Naive B cell (primary cell): ENCODE measurements at regions not wholly inside any gene's neighbourhood (a gene's known extent, or its start where the extent isn't known, plus 50 kb on each side); places are given as distances from the start of the nearest gene placed in this dataset.
"Not testable (repeated sequence)": the region's sequence is repeated elsewhere in the genome, so short reads cannot be mapped to it uniquely, and the experiment has no call there.

Source experiments
- ATAC-seq, 2 donors: fragments of 150-1000 bp; cut with Tn5 transposase; 2 replicates each; pipeline ENCODE4 v1.10.0; 2021; ENCODE audit warnings: low read depth in 2 of 2, mild to moderate bottlenecking in 2 of 2, moderate library complexity in 2 of 2
- DNase-seq: peaks from one replicate; pipeline ENCODE4 v3.0.0; 2022
- H3K27ac Mint-ChIP-seq, 6 donors: one replicate each; pipeline ENCODE4 v1.8.0; 2020 to 2022; ENCODE audit warnings: mild to moderate bottlenecking in 6 of 6, mixed read lengths in 6 of 6, moderate library complexity in 5 of 6, inconsistent platforms in 2 of 6
- H3K27me3 Mint-ChIP-seq, 3 donors: one replicate each; pipeline ENCODE4 v1.8.0; 2021 to 2022; ENCODE audit warnings: mixed read lengths in 3 of 3, mild to moderate bottlenecking in 1 of 3
- H3K36me3 Mint-ChIP-seq, 2 donors: one replicate each; pipeline ENCODE4 v1.8.0; 2020 to 2022; ENCODE audit warnings: mixed read lengths in 2 of 2, inconsistent platforms in 1 of 2, mild to moderate bottlenecking in 1 of 2
- H3K4me1 Mint-ChIP-seq, 3 donors: one replicate each; pipeline ENCODE4 v1.8.0; 2020 to 2022; ENCODE audit warnings: mixed read lengths in 3 of 3, inconsistent platforms in 1 of 3, mild to moderate bottlenecking in 1 of 3, moderate library complexity in 1 of 3
- H3K4me3 Mint-ChIP-seq, 8 donors: one replicate each; pipeline ENCODE4 v1.8.0; 2020 to 2022; ENCODE audit warnings: mild to moderate bottlenecking in 8 of 8, mixed read lengths in 8 of 8, moderate library complexity in 8 of 8, inconsistent platforms in 2 of 8
- H3K9me3 Mint-ChIP-seq, 7 donors: one replicate each; pipeline ENCODE4 v1.8.0; 2020 to 2022; ENCODE audit warnings: mixed read lengths in 7 of 7, mild to moderate bottlenecking in 5 of 7, inconsistent platforms in 2 of 7, moderate library complexity in 1 of 7

DNA sequence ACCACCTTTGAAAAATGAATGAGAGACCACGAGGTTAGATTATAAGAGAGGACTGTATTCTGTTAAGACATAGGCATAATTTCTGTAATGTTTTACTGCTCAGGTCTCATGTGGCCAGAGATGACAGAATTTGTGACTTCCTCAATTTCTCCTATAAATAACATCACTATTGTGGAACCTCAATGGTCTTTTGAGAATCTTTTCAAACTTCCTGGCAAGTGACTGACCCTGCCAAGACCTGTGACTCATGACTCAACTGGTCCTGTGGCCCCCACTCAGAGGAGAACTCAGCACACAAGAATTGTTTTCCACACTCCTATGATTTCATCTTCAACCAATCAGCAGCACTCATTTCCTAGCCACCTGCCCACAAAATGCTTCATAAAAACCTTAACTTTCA, 508.2 kb upstream of the ATP2B1 start:
- ATAC-seq = no peak
- peak overlapping the region in 4 of 6 donors; percentile 7 to 60 (median 39) for H3K27ac Mint-ChIP-seq
- H3K36me3 Mint-ChIP-seq = no peaks in the 10 kb centered on the region
- peaks cover 0 to 4% (median 0%) of the 10 kb centered on the region in 7 donors for H3K9me3 Mint-ChIP-seq
- no peaks in the 10 kb centered on the region for H3K27me3 Mint-ChIP-seq
- peaks cover 5 to 9% (median 7%) of the 10 kb centered on the region in 3 donors for H3K4me1 Mint-ChIP-seq
- DNase-seq = no peak
- no peak overlapping the region for H3K4me3 Mint-ChIP-seq

DNA sequence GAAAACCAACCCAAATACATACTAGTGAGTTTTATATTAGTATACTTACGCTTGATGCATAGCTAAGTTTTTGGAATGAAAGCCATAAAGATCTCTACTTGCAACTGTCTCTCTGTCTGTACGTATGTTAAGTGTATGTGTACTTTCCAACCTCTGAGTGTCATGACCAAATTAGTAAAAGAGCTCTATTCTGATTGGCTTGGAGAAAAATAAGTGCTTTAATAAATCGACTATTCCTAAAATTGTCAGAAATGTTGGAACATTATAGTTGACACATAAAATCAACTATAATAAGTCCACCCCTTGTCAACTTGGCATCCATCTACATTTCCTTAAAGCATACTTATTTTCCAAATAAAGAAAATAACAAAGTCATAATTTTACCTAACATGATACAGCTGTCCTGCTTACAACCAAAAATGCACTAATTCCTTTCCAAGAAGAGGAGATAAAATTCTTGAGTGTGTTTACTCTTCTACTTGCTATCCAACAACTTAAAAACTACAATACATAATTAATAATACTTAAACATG, 507.4 kb upstream of the ATP2B1 start:
- Mint-ChIP-seq H3K4me1 (peaks cover 5 to 9% (median 7%) of the 10 kb centered on the region in 3 donors), H3K27ac (peak overlapping the region in 1 of 6 donors; percentile 28), H3K27me3 (no peaks in the 10 kb centered on the region), H3K9me3 (peaks cover 0 to 2% (median under 1%) of the 10 kb centered on the region in 7 donors), H3K4me3 (no peak overlapping the region), H3K36me3 (no peaks in the 10 kb centered on the region)
- ATAC-seq = no peak
- no peak for DNase-seq

DNA sequence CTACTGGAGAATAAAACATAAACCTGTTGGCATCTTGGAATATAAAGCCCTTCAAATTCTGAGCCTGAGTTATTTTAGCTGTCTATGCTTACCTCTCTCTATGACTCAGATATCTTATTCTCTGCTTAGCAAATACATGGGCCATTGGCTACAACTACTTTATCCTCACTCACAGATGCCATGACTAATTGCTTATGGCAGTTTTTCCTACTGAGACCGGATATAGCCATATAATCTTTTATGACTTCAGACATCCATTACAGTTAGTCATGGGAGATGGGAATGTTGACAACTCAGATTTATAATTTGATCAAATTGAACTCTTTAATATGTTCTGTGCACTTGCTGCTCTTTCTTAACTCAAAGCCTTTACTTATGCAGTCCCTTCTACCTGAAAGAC, 502.4 kb upstream of the ATP2B1 start:
- Mint-ChIP-seq H3K27me3 (no peaks in the 10 kb centered on the region), H3K4me1 (peaks cover 5 to 11% (median 9%) of the 10 kb centered on the region in 3 donors), H3K4me3 (no peak overlapping the region), H3K36me3 (peaks cover 0 to 17% of the 10 kb centered on the region in 2 donors), H3K27ac (no peak overlapping the region), H3K9me3 (peaks cover 9 to 32% (median 26%) of the 10 kb centered on the region in 7 donors)
- no peak for DNase-seq
- no peak for ATAC-seq

DNA sequence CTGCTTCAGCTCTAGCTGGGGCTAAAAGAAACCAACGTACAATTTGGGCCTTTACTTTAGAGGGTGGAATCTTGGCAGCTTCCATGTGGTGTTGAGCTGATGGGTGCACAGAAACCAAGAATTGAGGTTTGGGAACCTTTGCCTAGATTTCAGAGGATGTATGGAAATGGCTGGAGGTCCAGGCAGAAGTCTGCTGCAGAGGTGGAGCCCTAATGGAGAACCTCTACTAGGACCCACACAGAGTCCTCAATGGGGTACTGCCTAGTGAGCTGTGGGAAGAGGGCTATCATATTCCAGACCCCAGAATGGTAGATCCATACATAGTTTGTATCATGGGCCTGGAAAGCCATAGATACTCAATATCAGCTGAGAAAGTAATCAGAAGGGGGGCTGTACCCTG, 500.4 kb upstream of the ATP2B1 start:
- DNase-seq (no peak), ATAC-seq (no peak)
- Mint-ChIP-seq H3K27ac (no peak overlapping the region), H3K27me3 (peaks cover 0 to 2% (median 0%) of the 10 kb centered on the region in 3 donors), H3K4me1 (peaks cover 5 to 11% (median 9%) of the 10 kb centered on the region in 3 donors), H3K9me3 (peaks cover 9 to 32% (median 26%) of the 10 kb centered on the region in 7 donors), H3K4me3 (peak overlapping the region in 1 of 8 donors; percentile 29), H3K36me3 (peaks cover 0 to 17% of the 10 kb centered on the region in 2 donors)

DNA sequence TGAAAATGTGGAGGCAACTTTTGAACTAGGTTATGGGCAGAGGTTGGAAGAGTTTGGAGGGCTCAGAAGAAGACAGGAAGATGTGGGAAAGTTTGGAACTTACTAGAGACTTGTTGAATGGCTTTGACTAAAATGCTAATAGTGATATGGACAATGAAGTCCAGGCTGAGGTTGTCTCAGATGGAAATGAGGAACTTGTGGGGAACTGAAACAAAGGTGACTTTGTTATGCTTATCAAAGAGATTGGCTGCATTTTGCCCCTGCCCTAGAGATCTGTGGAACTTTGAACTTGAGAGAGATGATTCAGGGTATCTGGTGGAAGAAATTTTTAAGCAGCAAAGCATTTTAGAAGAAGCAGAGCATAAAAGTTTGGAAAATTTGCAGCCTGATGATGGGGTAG, 499.7 kb upstream of the ATP2B1 start:
- Mint-ChIP-seq H3K9me3 (peaks cover 9 to 32% (median 26%) of the 10 kb centered on the region in 7 donors), H3K36me3 (peaks cover 0 to 17% of the 10 kb centered on the region in 2 donors), H3K4me1 (peaks cover 5 to 11% (median 9%) of the 10 kb centered on the region in 3 donors), H3K27ac (peak overlapping the region in 1 of 6 donors; percentile 47)
- ATAC-seq = peak; percentile 14 to 53
- H3K27me3 Mint-ChIP-seq, DNase-seq, H3K4me3 Mint-ChIP-seq: not testable (repeated sequence)

DNA sequence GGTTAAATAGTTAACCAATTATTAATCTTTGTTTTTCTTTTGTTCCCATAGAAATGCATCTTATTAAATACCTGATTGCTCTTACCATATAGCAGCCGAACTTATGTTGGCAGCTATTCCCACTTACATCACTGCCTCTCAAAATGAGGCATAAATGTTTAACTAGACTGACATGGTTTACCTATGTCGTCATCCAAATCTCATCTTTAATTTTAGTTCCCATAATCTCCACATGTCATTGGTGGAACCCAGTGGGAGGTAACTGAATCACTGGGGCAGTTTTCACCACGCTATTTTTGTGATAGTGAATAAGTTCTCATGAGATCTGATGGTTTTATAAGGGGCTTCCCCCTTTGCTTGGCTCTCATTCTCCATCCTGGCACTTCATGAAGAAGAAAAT, 499.2 kb upstream of the ATP2B1 start:
- Mint-ChIP-seq H3K9me3 (peaks cover 9 to 32% (median 25%) of the 10 kb centered on the region in 7 donors), H3K36me3 (peaks cover 0 to 17% of the 10 kb centered on the region in 2 donors), H3K27me3 (peaks cover 0 to 6% (median 0%) of the 10 kb centered on the region in 3 donors), H3K4me1 (peaks cover 5 to 11% (median 9%) of the 10 kb centered on the region in 3 donors), H3K4me3 (no peak overlapping the region), H3K27ac (peak overlapping the region in 2 of 6 donors; percentile 4 to 11)
- ATAC-seq (peak; percentile 13 to 23), DNase-seq (no peak)

DNA sequence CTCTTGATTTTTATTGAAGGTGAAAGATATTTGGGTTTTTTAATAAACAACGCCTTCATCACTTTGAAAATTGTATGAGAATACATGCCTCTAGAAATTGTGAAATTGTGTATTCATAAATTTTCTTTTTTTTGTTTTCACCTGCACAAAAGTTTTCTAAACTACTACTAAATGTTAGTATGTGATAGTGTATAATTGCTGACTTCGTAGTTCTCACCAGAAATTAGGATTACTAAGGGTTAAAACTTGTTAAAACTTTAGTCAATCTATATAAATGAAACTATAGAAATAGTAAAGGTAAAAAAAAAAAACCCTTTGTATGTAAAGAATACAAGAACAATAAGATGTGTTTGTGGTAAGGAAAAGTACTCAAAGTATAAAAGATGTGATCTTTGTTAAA, 496.5 kb upstream of the ATP2B1 start:
- Mint-ChIP-seq H3K27me3 (peaks cover 0 to 6% (median 0%) of the 10 kb centered on the region in 3 donors), H3K4me1 (peaks cover 5 to 9% (median 9%) of the 10 kb centered on the region in 3 donors), H3K27ac (peak overlapping the region in 1 of 6 donors; percentile 93), H3K36me3 (peaks cover 0 to 9% of the 10 kb centered on the region in 2 donors), H3K4me3 (no peak overlapping the region), H3K9me3 (peaks cover 5 to 22% (median 19%) of the 10 kb centered on the region in 7 donors)
- ATAC-seq (no peak), DNase-seq (no peak)

DNA sequence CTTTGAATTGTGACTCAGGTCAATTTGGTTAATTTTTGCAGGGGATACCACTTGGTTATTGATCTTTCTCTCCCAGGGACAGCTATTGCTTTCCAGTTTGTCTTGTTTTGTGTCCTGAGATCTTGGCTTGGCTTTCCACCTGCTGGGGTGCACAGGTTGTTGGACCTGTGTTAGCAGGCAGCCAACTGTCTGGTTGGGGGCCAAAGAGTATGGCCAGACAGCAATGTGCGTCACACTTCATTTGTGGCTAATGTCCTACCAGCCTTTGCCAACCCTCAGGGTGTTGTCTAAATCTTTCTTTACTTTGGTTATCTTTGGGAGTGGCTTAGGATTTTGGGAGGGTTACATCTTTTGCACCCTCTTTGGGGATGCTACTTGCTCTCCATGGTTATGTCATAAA, 494.9 kb upstream of the ATP2B1 start:
- H3K4me1 Mint-ChIP-seq = peaks cover 5 to 8% (median 7%) of the 10 kb centered on the region in 3 donors
- H3K4me3 Mint-ChIP-seq = no peak overlapping the region
- H3K27me3 Mint-ChIP-seq = peaks cover 0 to 6% (median 0%) of the 10 kb centered on the region in 3 donors
- ATAC-seq (no peak), DNase-seq (no peak)
- H3K9me3 Mint-ChIP-seq = peaks cover 4 to 7% (median 5%) of the 10 kb centered on the region in 7 donors
- no peaks in the 10 kb centered on the region for H3K36me3 Mint-ChIP-seq
- H3K27ac Mint-ChIP-seq = no peak overlapping the region

DNA sequence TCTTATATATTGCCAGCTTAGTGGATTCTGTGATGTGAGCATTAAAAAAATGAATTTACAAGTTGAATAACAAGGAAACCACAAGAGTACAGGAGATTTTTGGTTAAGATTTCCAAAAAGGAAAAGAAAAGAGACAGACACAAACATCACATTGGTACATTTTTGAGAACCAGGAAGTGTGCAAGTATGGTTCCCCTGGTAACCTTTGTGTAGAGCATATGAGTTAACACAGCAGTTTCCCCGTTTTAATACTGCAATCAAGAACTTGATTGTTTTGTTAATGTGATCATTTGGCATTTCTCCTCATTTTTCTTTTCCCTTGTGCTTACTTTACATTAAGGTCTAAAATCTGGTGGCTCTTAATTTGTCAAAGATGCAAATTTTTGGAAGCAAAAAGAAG, 490.4 kb upstream of the ATP2B1 start:
- Mint-ChIP-seq H3K27ac (peak overlapping the region in 1 of 6 donors; percentile 68), H3K27me3 (peaks cover 0 to 3% (median 0%) of the 10 kb centered on the region in 3 donors), H3K4me3 (no peak overlapping the region), H3K9me3 (no peaks in the 10 kb centered on the region), H3K4me1 (no peaks in the 10 kb centered on the region), H3K36me3 (no peaks in the 10 kb centered on the region)
- DNase-seq = no peak
- ATAC-seq = no peak

DNA sequence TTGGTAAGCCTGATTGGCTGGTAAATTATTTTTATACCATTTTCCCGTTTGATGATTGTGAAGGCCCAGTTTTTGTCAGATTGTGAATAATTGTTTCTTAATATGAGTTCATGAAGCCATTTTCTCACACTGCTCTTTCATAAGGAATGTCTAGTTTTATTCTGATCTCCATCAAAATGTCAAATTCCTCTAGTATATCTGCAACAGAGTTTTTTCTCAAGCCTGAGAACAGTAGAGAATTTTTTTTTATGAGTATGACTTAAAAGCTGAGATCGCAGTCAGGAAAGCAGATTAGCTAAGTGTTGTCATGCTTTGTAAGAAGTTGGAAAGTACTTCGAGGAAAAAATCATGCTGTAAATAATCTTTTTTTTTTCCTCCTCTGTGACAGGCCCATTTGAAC, 484.9 kb upstream of the ATP2B1 start:
- ATAC-seq = no peak

DNA sequence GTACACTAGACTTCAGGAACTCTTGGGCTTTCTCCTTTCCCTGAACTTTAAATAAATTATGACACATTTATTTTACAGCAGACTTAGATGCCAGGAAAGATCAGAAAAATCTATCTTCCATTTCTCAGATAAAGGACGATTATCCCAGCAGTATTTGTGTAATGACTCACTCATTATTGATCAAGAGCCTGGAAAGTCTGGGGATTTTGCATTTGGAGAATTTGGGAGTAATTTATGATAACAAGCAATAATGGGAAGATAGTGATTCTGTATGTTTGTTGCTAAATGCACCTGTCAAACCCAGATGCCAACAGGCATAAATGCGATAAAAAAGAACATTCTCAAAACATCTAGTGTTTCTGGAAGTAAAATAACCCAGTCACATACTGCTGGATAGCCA, 480.2 kb upstream of the ATP2B1 start:
- H3K4me3 Mint-ChIP-seq = no peak overlapping the region
- H3K4me1 Mint-ChIP-seq = no peaks in the 10 kb centered on the region
- peaks cover 0 to 11% (median 4%) of the 10 kb centered on the region in 3 donors for H3K27me3 Mint-ChIP-seq
- ATAC-seq (no peak), DNase-seq (no peak)
- H3K36me3 Mint-ChIP-seq = no peaks in the 10 kb centered on the region
- H3K27ac Mint-ChIP-seq = no peak overlapping the region
- peaks cover 0 to 10% (median 2%) of the 10 kb centered on the region in 7 donors for H3K9me3 Mint-ChIP-seq

More for the DNA sequence above, 484.9 kb upstream of the ATP2B1 start:
- peaks cover 0 to 4% (median 0%) of the 10 kb centered on the region in 3 donors for H3K27me3 Mint-ChIP-seq
- DNase-seq = no peak
- no peak overlapping the region for H3K4me3 Mint-ChIP-seq
- no peaks in the 10 kb centered on the region for H3K9me3 Mint-ChIP-seq
- no peak overlapping the region for H3K27ac Mint-ChIP-seq
- no peaks in the 10 kb centered on the region for H3K36me3 Mint-ChIP-seq
- no peaks in the 10 kb centered on the region for H3K4me1 Mint-ChIP-seq

DNA sequence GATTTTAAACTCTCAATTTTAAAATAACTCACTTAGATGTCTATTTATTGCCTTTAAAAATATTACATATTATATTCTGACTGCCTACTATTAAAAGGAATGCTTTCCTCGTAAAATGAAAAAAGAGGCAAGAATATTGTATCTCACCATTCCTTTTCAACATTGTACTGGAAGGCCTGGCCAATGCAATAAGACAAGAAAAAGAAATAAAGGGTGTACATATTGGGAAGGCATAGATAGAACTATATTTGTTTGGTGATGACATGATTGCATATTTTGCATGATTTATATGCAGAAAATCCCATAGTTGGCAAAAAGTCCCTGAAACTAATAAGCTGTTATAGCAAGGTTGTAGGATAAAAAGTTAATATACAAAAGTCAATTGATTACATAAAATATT, 474.6 kb upstream of the ATP2B1 start:
- H3K36me3 Mint-ChIP-seq = no peaks in the 10 kb centered on the region
- H3K4me3 Mint-ChIP-seq = no peak overlapping the region
- H3K4me1 Mint-ChIP-seq = no peaks in the 10 kb centered on the region

DNA sequence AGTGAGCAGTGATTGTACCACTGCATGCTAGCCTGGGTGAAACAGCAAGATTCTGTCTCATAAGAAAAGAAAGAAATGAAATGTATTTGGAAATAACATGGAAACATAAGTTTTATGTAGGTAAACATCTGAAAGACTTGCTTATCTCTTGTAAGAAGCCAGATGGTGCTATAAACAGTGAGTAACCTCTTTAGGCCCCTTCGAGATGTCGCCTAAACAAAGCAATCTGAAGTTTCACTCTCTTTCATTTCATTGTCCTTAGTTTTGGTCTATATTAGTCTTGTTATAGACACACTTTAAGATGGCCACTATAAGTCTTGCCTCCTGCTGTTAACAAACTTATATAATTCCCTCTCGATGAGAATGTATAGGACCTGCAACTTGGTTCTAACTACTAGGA, 472.6 kb upstream of the ATP2B1 start:
- no peaks in the 10 kb centered on the region for H3K36me3 Mint-ChIP-seq
- H3K27ac Mint-ChIP-seq = no peak overlapping the region
- DNase-seq (no peak), ATAC-seq (no peak)
- no peaks in the 10 kb centered on the region for H3K4me1 Mint-ChIP-seq
- H3K4me3 Mint-ChIP-seq = no peak overlapping the region
- H3K9me3 Mint-ChIP-seq = peaks cover 0 to 20% (median 9%) of the 10 kb centered on the region in 7 donors
- peaks cover 0 to 7% (median 4%) of the 10 kb centered on the region in 3 donors for H3K27me3 Mint-ChIP-seq

More for the DNA sequence above, 474.6 kb upstream of the ATP2B1 start:
- DNase-seq (no peak), ATAC-seq (no peak)
- peaks cover 0 to 20% (median 9%) of the 10 kb centered on the region in 7 donors for H3K9me3 Mint-ChIP-seq
- no peak overlapping the region for H3K27ac Mint-ChIP-seq
- H3K27me3 Mint-ChIP-seq = peaks cover 0 to 7% (median 4%) of the 10 kb centered on the region in 3 donors

DNA sequence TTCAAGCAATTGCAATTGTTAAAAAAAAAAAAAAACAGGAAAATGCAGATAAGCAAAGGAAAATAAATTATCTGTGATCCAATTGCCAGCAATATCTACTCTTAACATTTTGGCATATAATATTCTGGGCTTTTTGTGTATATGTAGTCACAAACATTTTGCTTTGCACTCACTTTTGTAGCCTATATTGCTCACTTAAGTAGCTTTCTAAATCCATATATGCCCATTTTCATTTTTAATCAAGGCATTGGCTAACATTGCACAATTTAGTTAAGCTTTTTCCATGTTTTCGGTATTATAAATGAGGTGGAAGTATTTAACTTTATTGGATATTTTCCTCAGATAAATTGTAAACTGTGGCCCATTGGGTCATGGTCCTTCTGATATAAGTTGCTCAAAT, 466.3 kb upstream of the ATP2B1 start:
- Mint-ChIP-seq H3K4me3 (no peak overlapping the region), H3K27ac (peak overlapping the region in 1 of 6 donors; percentile 75), H3K4me1 (no peaks in the 10 kb centered on the region), H3K36me3 (no peaks in the 10 kb centered on the region), H3K9me3 (peaks cover 0 to 1% (median 0%) of the 10 kb centered on the region in 7 donors), H3K27me3 (peaks cover 0 to 5% (median 0%) of the 10 kb centered on the region in 3 donors)
- no peak for DNase-seq
- no peak for ATAC-seq
